WERI-Rb-1 (cell line): ENCODE measurements at regions not wholly inside any gene's neighbourhood (a gene's known extent, or its start where the extent isn't known, plus 50 kb on each side); places are given as distances from the start of the nearest gene placed in this dataset.

ENCODE experiments used
- DNase-seq: peaks from one replicate; pipeline ENCODE4 v3.0.0-alpha.2; 2020
- H3K27ac ChIP-seq: fragments of 250-450 bp; sonication (Bioruptor Pico); 2 replicates; pipeline ENCODE4 v1.5.1; 2020; ENCODE audit warnings: mild to moderate bottlenecking, moderate library complexity
- H3K27me3 ChIP-seq: fragments of 250-450 bp; sonication (Bioruptor Pico); 2 replicates; pipeline ENCODE4 v1.5.1; 2021; ENCODE audit warnings: mild to moderate bottlenecking, low read depth, moderate library complexity; ENCODE audit not compliant: insufficient read depth, severe bottlenecking
- H3K36me3 ChIP-seq: fragments of 250-450 bp; sonication (Bioruptor Pico); 2 replicates; pipeline ENCODE4 v1.5.1; 2020; ENCODE audit warnings: mild to moderate bottlenecking, moderate library complexity
- H3K4me3 ChIP-seq: 2 replicates; pipeline ENCODE4 v1.5.1; 2011; ENCODE audit warnings: low read depth, mild to moderate bottlenecking, control low read depth, low read length
- H3K9me3 ChIP-seq: fragments of 250-450 bp; sonication (Bioruptor Pico); 2 replicates; pipeline ENCODE4 v1.5.1; 2021; ENCODE audit warnings: mild to moderate bottlenecking, moderate library complexity; ENCODE audit not compliant: severe bottlenecking
- TF ChIP-seq, protein P1 (sequence below): IDR thresholded peaks from 2 replicates; pipeline ENCODE4 v1.5.1; 2011; ENCODE audit warnings: low read depth, mild to moderate bottlenecking, control low read depth, inconsistent platforms, low read length

DNA sequence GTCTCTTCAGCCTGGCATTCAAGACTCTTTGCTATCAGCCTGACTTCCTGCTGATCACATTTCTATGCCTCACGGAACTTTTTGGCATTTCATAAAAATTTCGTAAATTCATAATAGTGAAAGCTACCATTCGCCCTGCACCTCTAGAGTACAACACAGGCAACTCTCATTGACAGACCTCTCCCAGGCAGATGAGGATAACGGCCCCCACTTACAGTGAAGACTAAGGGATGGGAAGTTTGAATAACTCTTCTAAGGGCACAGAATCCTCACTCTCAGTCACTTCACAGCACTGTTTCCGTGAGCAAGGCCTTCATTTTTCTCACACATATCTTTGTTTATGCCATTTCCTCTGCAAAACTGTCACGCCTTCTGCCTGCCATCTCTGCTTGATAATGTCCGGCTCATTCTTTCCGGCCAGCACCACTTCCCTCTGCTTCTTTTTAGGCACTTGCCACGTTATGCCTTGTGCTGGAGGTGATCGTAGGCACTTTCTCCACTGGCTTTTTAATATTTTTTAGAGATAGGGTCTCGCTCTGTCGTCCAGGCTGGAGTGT, 224.1 kb upstream of the HES1 start:
- Histone ChIP-seq H3K36me3 (no peaks in the 10 kb centered on the region), H3K27me3 (no peaks in the 10 kb centered on the region), H3K9me3 (no peaks in the 10 kb centered on the region), H3K27ac (no peak overlapping the region), H3K4me3 (no peak overlapping the region)
- TF ChIP-seq, protein P1, sequence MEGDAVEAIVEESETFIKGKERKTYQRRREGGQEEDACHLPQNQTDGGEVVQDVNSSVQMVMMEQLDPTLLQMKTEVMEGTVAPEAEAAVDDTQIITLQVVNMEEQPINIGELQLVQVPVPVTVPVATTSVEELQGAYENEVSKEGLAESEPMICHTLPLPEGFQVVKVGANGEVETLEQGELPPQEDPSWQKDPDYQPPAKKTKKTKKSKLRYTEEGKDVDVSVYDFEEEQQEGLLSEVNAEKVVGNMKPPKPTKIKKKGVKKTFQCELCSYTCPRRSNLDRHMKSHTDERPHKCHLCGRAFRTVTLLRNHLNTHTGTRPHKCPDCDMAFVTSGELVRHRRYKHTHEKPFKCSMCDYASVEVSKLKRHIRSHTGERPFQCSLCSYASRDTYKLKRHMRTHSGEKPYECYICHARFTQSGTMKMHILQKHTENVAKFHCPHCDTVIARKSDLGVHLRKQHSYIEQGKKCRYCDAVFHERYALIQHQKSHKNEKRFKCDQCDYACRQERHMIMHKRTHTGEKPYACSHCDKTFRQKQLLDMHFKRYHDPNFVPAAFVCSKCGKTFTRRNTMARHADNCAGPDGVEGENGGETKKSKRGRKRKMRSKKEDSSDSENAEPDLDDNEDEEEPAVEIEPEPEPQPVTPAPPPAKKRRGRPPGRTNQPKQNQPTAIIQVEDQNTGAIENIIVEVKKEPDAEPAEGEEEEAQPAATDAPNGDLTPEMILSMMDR: no peak
- DNase-seq: no peak

DNA sequence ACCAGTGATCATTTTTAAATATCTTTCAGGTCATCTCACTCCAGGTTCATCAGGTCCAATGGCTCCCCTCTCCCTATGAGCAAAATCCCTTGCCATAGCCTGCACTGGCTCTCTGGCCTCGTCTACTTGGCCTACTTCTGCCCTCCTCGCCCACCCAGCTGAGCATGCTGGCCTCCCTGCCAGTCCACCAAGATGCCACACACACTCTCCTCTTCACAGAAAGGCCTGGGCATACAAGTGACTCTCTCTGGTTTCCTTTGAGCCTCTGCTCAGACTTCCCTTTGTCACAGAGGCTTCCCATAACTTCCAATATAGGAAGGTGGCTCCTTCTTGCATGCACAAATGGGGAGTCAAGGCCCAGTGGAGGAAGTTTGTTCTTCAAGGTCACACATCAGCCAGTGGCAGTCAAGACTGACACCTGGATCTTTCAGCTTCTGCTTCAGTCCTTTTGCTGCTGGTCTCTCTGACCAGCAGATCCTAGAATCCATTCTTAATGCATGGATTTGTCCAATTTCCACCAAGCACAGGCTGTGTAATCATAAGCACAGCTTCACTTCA, 223.2 kb upstream of the HES1 start:
- H3K27ac ChIP-seq: no peak overlapping the region
- DNase-seq: no peak
- H3K4me3 ChIP-seq: no peak overlapping the region
- no peaks in the 10 kb centered on the region for H3K9me3 ChIP-seq
- no peaks in the 10 kb centered on the region for H3K27me3 ChIP-seq
- TF ChIP-seq, protein P1: no peak
- H3K36me3 ChIP-seq: no peaks in the 10 kb centered on the region

GRCh38 chr3:193914602-193915001, 221.3 kb upstream of the HES1 start:
- Histone ChIP-seq H3K9me3 (no peaks in the 10 kb centered on the region), H3K27ac (no peak overlapping the region)

GRCh38 chr3:193915099-193915498, 220.8 kb upstream of the HES1 start:
- TF ChIP-seq, protein P1: no peak
- no peaks in the 10 kb centered on the region for H3K36me3 ChIP-seq

More at GRCh38 chr3:193914602-193915001, 221.3 kb upstream of the HES1 start:
- Histone ChIP-seq H3K4me3 (no peak overlapping the region), H3K27me3 (no peaks in the 10 kb centered on the region), H3K36me3 (no peaks in the 10 kb centered on the region)
- no peak for DNase-seq
- TF ChIP-seq, protein P1: no peak

GRCh38 chr3:193915613-193916012, 220.3 kb upstream of the HES1 start:
- TF ChIP-seq, protein P1: no peak
- Histone ChIP-seq H3K27me3 (no peaks in the 10 kb centered on the region), H3K4me3 (no peak overlapping the region), H3K9me3 (no peaks in the 10 kb centered on the region), H3K36me3 (no peaks in the 10 kb centered on the region), H3K27ac (no peak overlapping the region)
- DNase-seq: no peak

More at GRCh38 chr3:193915099-193915498, 220.8 kb upstream of the HES1 start:
- Histone ChIP-seq H3K9me3 (no peaks in the 10 kb centered on the region), H3K27ac (no peak overlapping the region), H3K27me3 (no peaks in the 10 kb centered on the region), H3K4me3 (no peak overlapping the region)
- DNase-seq: no peak

DNA sequence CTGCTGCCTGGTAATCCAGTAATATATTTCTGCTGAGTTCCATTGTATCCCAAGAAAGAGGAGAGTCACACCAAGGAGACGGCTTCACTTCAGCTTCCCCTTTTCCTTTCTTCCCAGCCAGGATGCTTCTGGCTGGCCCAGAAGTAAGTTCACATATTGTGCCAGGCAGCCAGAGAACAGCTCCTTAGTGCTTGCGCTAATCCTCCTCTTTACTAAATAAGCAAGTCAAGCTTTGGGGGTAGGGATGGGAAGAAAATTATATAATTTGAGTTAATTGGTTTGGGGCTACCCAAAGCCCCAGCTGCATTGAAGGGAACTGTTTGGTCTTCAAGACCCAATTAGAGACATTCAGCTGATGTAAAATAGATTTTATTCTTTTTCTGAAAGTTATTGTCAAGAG, 218.8 kb upstream of the HES1 start:
- peak overlapping the region; percentile 29; the same call in 1 of the 2 replicates for H3K27ac ChIP-seq
- no peaks in the 10 kb centered on the region for H3K27me3 ChIP-seq
- H3K9me3 ChIP-seq: no peaks in the 10 kb centered on the region
- H3K36me3 ChIP-seq: no peaks in the 10 kb centered on the region
- H3K4me3 ChIP-seq: no peak overlapping the region
- no peak for DNase-seq
- TF ChIP-seq, protein P1: no peak
